IMR-90 (cell line): ENCODE measurements at regions not wholly inside any gene's neighbourhood (a gene's known extent, or its start where the extent isn't known, plus 50 kb on each side); places are given as distances from the start of the nearest gene placed in this dataset.

Experiments
- ATAC-seq: fragments of 200-7000 bp; cut with Tn5 transposase; 2 replicates; pipeline ENCODE4 v1.9.1; 2020; ENCODE audit warnings: low read depth, mild to moderate bottlenecking, moderate library complexity
- BruUV-seq: library from RNA; stranded (reverse); fragments of 400-500 nt; replicated peaks from 2 replicates; lab custom pipeline; 2021; lab: Mats Ljungman, UMichigan
- CTCF ChIA-PET: fragments of 300-600 bp; formaldehyde crosslinking; extraction: SDS; loops from one replicate; lab custom pipeline; 2021; ENCODE audit warnings: antibody characterized with exemption; lab: Yijun Ruan, JAX
- POLR2A ChIA-PET: fragments of 300-600 bp; sonication (Branson Sonifier 250); formaldehyde crosslinking; loops from one replicate; lab custom pipeline; 2022; ENCODE audit warnings: antibody characterized with exemption; ENCODE audit not compliant: unreplicated experiment; lab: Charles Lee
- DNase-seq: peaks from one replicate; pipeline ENCODE4 v3.0.0; 2013
- H2AFZ ChIP-seq: replicated peaks from 2 replicates; pipeline ENCODE3; 2013; ENCODE audit warnings: low read length, mild to moderate bottlenecking; ENCODE audit not compliant: poor library complexity
- H2AK5ac ChIP-seq: 2 replicates; pipeline ENCODE4 v1.6.1; 2013; ENCODE audit warnings: low read depth, low read length, inconsistent platforms
- H2AK9ac ChIP-seq: replicated peaks from 2 replicates; pipeline ENCODE3; 2013; ENCODE audit warnings: mild to moderate bottlenecking, low read depth, low read length, moderate library complexity; ENCODE audit not compliant: poor library complexity
- H2BK120ac ChIP-seq: 2 replicates; pipeline ENCODE4 v1.6.1; 2013; ENCODE audit warnings: low read depth, low read length, inconsistent platforms
- H2BK15ac ChIP-seq: 3 replicates; pipeline ENCODE4 v1.6.1; 2013; ENCODE audit warnings: low read depth, low read length, inconsistent platforms
- H2BK20ac ChIP-seq: 2 replicates; pipeline ENCODE4 v1.6.1; 2013; ENCODE audit warnings: low read depth, mild to moderate bottlenecking, inconsistent platforms, low read length, moderate library complexity
- H2BK5ac ChIP-seq: 2 replicates; pipeline ENCODE4 v1.6.1; 2013; ENCODE audit warnings: mild to moderate bottlenecking, low read depth, low read length, inconsistent platforms; ENCODE audit not compliant: poor library complexity, severe bottlenecking
- H3K14ac ChIP-seq: replicated peaks from 2 replicates; pipeline ENCODE4 v1.6.1; 2013; ENCODE audit warnings: low read depth, low read length, inconsistent platforms
- H3K18ac ChIP-seq: 2 replicates; pipeline ENCODE4 v1.6.1; 2013; ENCODE audit warnings: low read depth, low read length, control low read depth
- H3K23ac ChIP-seq: 2 replicates; pipeline ENCODE4 v1.6.1; 2013; ENCODE audit warnings: low read depth, low read length, inconsistent platforms
- H3K27ac ChIP-seq: 2 replicates; pipeline ENCODE4 v1.5.1; 2013; ENCODE audit warnings: mild to moderate bottlenecking, control low read depth, low read length; ENCODE audit not compliant: insufficient read depth
- H3K27me3 ChIP-seq: 2 replicates; pipeline ENCODE4 v1.6.1; 2013; ENCODE audit warnings: low read length; ENCODE audit not compliant: control insufficient read depth, insufficient read depth
- H3K36me3 ChIP-seq: 2 replicates; pipeline ENCODE4 v1.6.1; 2013; ENCODE audit warnings: low read length, mixed read lengths; ENCODE audit not compliant: control insufficient read depth, insufficient read depth
- H3K4ac ChIP-seq: 2 replicates; pipeline ENCODE4 v1.6.1; 2013; ENCODE audit warnings: low read depth, low read length, inconsistent platforms
- H3K4me1 ChIP-seq: 2 replicates; pipeline ENCODE4 v1.6.1; 2013; ENCODE audit warnings: low read length, mixed read lengths; ENCODE audit not compliant: control insufficient read depth, insufficient read depth
- H3K4me2 ChIP-seq: 2 replicates; pipeline ENCODE4 v1.6.1; 2013; ENCODE audit warnings: low read depth, mild to moderate bottlenecking, control low read depth, low read length, moderate library complexity
- H3K4me3 ChIP-seq: 2 replicates; pipeline ENCODE4 v1.5.1; 2013; ENCODE audit warnings: low read depth, mild to moderate bottlenecking, control low read depth, low read length, moderate library complexity; ENCODE audit not compliant: insufficient read depth
- H3K56ac ChIP-seq: 2 replicates; pipeline ENCODE4 v1.6.1; 2013; ENCODE audit warnings: low read length, inconsistent platforms; ENCODE audit not compliant: insufficient read depth; ENCODE audit errors: extremely low read depth
- H3K79me1 ChIP-seq, 2 experiments: 2 replicates each; pipeline ENCODE4 v1.6.1; 2013; ENCODE audit warnings: low read length in 2 of 2, inconsistent platforms in 1 of 2, low read depth in 1 of 2
- H3K9ac ChIP-seq: 2 replicates; pipeline ENCODE4 v1.6.1; 2013; ENCODE audit warnings: low read depth, low read length, control low read depth
- H3K9me1 ChIP-seq: 2 replicates; pipeline ENCODE4 v1.6.1; 2013; ENCODE audit warnings: low read length, inconsistent platforms; ENCODE audit not compliant: insufficient read depth
- H3K9me3 ChIP-seq: 2 replicates; pipeline ENCODE4 v1.6.1; 2013; ENCODE audit warnings: low read length; ENCODE audit not compliant: control insufficient read depth, insufficient read depth
- H4K20me1 ChIP-seq: 2 replicates; pipeline ENCODE4 v1.6.1; 2013; ENCODE audit warnings: low read length, inconsistent platforms; ENCODE audit not compliant: insufficient read depth
- H4K5ac ChIP-seq: 2 replicates; pipeline ENCODE4 v1.6.1; 2013; ENCODE audit warnings: mild to moderate bottlenecking, low read depth, low read length, control low read depth
- H4K8ac ChIP-seq, 2 experiments: 2 replicates each; pipeline ENCODE4 v1.6.1; 2013; ENCODE audit warnings: low read depth in 2 of 2, low read length in 2 of 2, control low read depth in 1 of 2, inconsistent platforms in 1 of 2
- H4K91ac ChIP-seq: 2 replicates; pipeline ENCODE4 v1.6.1; 2013; ENCODE audit warnings: low read depth, low read length, inconsistent platforms; ENCODE audit not compliant: insufficient read depth
- BHLHE40 ChIP-seq: fragments of 150-350 bp; IDR thresholded peaks from 2 replicates; pipeline ENCODE4 v1.6.1; 2016; ENCODE audit warnings: mild to moderate bottlenecking, low read depth, low read length
- CEBPB ChIP-seq: IDR thresholded peaks from 2 replicates; pipeline ENCODE4 v1.6.1; 2012; ENCODE audit warnings: low read depth, low read length, improper control_type of control experiment
- CHD1 ChIP-seq: IDR thresholded peaks from 2 replicates; pipeline ENCODE4 v1.6.1; 2012; ENCODE audit warnings: low read depth, low read length, improper control_type of control experiment
- MAZ ChIP-seq: IDR thresholded peaks from 2 replicates; pipeline ENCODE4 v1.6.1; 2012; ENCODE audit warnings: low read depth, mild to moderate bottlenecking, low read length, improper control_type of control experiment, moderate library complexity, borderline replicate concordance
- MXI1 ChIP-seq: IDR thresholded peaks from 2 replicates; pipeline ENCODE4 v1.6.1; 2012; ENCODE audit warnings: low read depth, mild to moderate bottlenecking, low read length, moderate library complexity, borderline replicate concordance
- NFE2L2 ChIP-seq: fragments of 150-350 bp; IDR thresholded peaks from 2 replicates; pipeline ENCODE4 v1.6.1; 2016; ENCODE audit warnings: low read depth, mild to moderate bottlenecking, low read length
- RAD21 ChIP-seq: IDR thresholded peaks from 2 replicates; pipeline ENCODE4 v1.6.1; 2012; ENCODE audit warnings: low read length, improper control_type of control experiment
- SMC3 ChIP-seq: fragments of 150-350 bp; IDR thresholded peaks from 2 replicates; pipeline ENCODE4 v1.6.1; 2016; ENCODE audit warnings: low read depth, mild to moderate bottlenecking, antibody characterized with exemption, low read length, moderate library complexity
- WGBS, 2 experiments: methylation state at CpG; one replicate each; pipeline versions ENCODE4 v1.1.5 to v1.1.7; 2013; ENCODE audit warnings: missing lambda C conversion rate in 2 of 2; ENCODE audit not compliant: insufficient read length in 1 of 2; ENCODE audit errors: extremely low coverage in 2 of 2; 5-methylcytosine and 5-hydroxymethylcytosine counted together
- dilution Hi-C: fragments of 300-500 bp; cut with HindIII; formaldehyde crosslinking; loops from one replicate; pipeline ENCODE4 v1.14.3; 2018; ENCODE audit warnings: low sequenced_read_pairs; ENCODE audit not compliant: unreplicated experiment
- in situ Hi-C: fragments of 300-500 bp; cut with MboI; formaldehyde crosslinking; loops from 3 replicates; pipeline ENCODE4 v1.14.3; 2019; ENCODE audit warnings: low sequenced_read_pairs, inconsistent platforms, mixed read lengths
- intact Hi-C: fragments of 100-400 bp; cut with micrococcal nuclease; formaldehyde crosslinking; loops from 2 replicates; pipeline ENCODE4 v1.10.0; 2022
- TF ChIP-seq, protein P1 (sequence below): conservative IDR thresholded peaks from 2 replicates; pipeline ENCODE4 v1.5.1; 2012; ENCODE audit warnings: mild to moderate bottlenecking, low read depth, low read length, improper control_type of control experiment

DNA sequence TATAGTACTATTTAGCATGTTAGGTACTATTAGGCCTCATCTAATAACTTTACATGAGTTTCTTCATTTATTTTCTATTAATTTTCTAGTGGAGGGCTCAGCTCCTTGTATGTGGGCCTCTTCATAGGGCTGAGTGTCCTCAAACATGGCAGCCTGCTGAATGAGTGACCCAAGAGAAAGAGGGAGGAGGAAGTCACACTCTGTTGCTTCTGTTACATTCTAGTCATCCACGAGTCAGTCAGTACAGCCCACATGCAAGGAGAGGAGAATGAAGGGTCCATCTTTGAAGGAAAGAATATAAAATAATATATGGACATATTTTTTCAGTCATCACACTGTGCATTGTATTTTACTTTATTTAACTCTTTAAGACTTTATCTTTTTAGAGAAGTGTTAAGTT lies 66.6 kb upstream of the NR3C1 start:
- Histone ChIP-seq H3K4ac (peak overlapping the region; percentile 44; the same call in 1 of the 2 replicates), H2BK120ac (no peak overlapping the region), H2AK9ac (no peak overlapping the region), H3K9ac (no peak overlapping the region), H2BK5ac (peak overlapping the region; percentile 46), H3K4me2 (no peak overlapping the region), H4K8ac (no peak overlapping the region), H3K23ac (no peak overlapping the region), H2BK20ac (peak overlapping the region; percentile 57; the same call in 1 of the 2 replicates), H3K14ac (no peak overlapping the region), H4K91ac (peak overlapping the region; percentile 7; the same call in 1 of the 2 replicates), H3K4me3 (no peak overlapping the region), H2AFZ (peak overlapping the region; percentile 12), H2BK15ac (peak overlapping the region; percentile 59; the same call in 1 of the 3 replicates), H3K56ac (no peak overlapping the region), H3K4me1 (peaks cover 12% of the 10 kb centered on the region), H3K9me1 (peaks cover 15% of the 10 kb centered on the region), H4K20me1 (no peaks in the 10 kb centered on the region), H2AK5ac (peak overlapping the region; percentile 85), H4K5ac (no peak overlapping the region), H3K18ac (peak overlapping the region; percentile 90; the same call in 1 of the 2 replicates), H3K9me3 (no peaks in the 10 kb centered on the region), H3K79me1 (no peaks in the 10 kb centered on the region), H3K36me3 (no peaks in the 10 kb centered on the region), H3K27ac (no peak overlapping the region), H3K27me3 (no peaks in the 10 kb centered on the region)
- no peak for TF ChIP-seq CEBPB
- TF ChIP-seq NFE2L2: no peak
- TF ChIP-seq MAZ: no peak
- no peak for TF ChIP-seq MXI1
- no peak for TF ChIP-seq CHD1
- no peak for TF ChIP-seq SMC3
- TF ChIP-seq BHLHE40: no peak
- TF ChIP-seq, protein P1, sequence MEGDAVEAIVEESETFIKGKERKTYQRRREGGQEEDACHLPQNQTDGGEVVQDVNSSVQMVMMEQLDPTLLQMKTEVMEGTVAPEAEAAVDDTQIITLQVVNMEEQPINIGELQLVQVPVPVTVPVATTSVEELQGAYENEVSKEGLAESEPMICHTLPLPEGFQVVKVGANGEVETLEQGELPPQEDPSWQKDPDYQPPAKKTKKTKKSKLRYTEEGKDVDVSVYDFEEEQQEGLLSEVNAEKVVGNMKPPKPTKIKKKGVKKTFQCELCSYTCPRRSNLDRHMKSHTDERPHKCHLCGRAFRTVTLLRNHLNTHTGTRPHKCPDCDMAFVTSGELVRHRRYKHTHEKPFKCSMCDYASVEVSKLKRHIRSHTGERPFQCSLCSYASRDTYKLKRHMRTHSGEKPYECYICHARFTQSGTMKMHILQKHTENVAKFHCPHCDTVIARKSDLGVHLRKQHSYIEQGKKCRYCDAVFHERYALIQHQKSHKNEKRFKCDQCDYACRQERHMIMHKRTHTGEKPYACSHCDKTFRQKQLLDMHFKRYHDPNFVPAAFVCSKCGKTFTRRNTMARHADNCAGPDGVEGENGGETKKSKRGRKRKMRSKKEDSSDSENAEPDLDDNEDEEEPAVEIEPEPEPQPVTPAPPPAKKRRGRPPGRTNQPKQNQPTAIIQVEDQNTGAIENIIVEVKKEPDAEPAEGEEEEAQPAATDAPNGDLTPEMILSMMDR: no peak
- TF ChIP-seq RAD21: no peak
- ATAC-seq: no peak
- in situ Hi-C loops (no loop called here), dilution Hi-C loops (no loop called here), intact Hi-C loops (no loop called here)
- no CpG with 5 or more reads among the region's 1 CpG for WGBS, 2 experiments
- DNase-seq: peak; percentile 20
- POLR2A ChIA-PET: no interaction called here
- CTCF ChIA-PET: no interaction called here
- no TSS peak for BruUV-seq
